ENCODE measurements at regions not wholly inside any gene's neighbourhood (a gene's known extent, or its start where the extent isn't known, plus 50 kb on each side); places are given as distances from the start of the nearest gene placed in this dataset.

GRCh38 chr20:18919996-18920395, 106.4 kb downstream of the SCP2D1 start (continued):
- TF ChIP-seq USF1 (CRISPR knock-in tag; IDR thresholded peaks at IDR 0.05) (no peak), MXD4 (CRISPR knock-in tag; IDR thresholded peaks at IDR 0.05; ENCODE audit: borderline replicate concordance) (no peak), NFATC4 (CRISPR knock-in tag; IDR thresholded peaks at IDR 0.05) (no peak)

GRCh38 chr20:18921291-18921690, 107.7 kb downstream of the SCP2D1 start:
- CTCF ChIA-PET, result interaction anchor here (0.8 kb wide), 1 partner anchor 662 kb away, joined by 4 read pairs; no protein-coding TSS in a partner anchor
- DNase-seq (ENCODE audit: low spot score), result no peak
- Mint-ChIP-seq H3K4me3 (no peak overlapping the region), H3K36me3 (no peaks in the 10 kb centered on the region), H3K4me1 (peaks cover 10% of the 10 kb centered on the region; the same call in 1 of the 2 replicates), H3K9me3 (peaks cover 15% of the 10 kb centered on the region), H3K27ac (no peak overlapping the region), H3K27me3 (ENCODE audit: low read depth) (no peaks in the 10 kb centered on the region; the same call in 1 of the 2 replicates)
- TF ChIP-seq NR3C1 (CRISPR knock-in tag; conservative IDR thresholded peaks at IDR 0.05; ENCODE audit: low read depth), result no peak
- TF ChIP-seq ZNF416 (CRISPR knock-in tag; IDR thresholded peaks at IDR 0.05), result no peak
- no peak for TF ChIP-seq OVOL2 (CRISPR knock-in tag; IDR thresholded peaks at IDR 0.05; ENCODE audit: borderline replicate concordance)
- TF ChIP-seq ARID4B (CRISPR knock-in tag; IDR thresholded peaks at IDR 0.05; ENCODE audit: borderline replicate concordance), result no peak
- no peak for TF ChIP-seq MXD4 (CRISPR knock-in tag; IDR thresholded peaks at IDR 0.05; ENCODE audit: borderline replicate concordance)
- TF ChIP-seq CREB1 (CRISPR knock-in tag; IDR thresholded peaks at IDR 0.05), result no peak
- no peak for TF ChIP-seq AFF4 (CRISPR knock-in tag; IDR thresholded peaks at IDR 0.05; ENCODE audit: borderline replicate concordance)
- TF ChIP-seq FOXP1 (CRISPR knock-in tag; IDR thresholded peaks at IDR 0.05; ENCODE audit: borderline replicate concordance), result no peak
- no peak for TF ChIP-seq E2F1 (CRISPR knock-in tag; IDR thresholded peaks at IDR 0.05)
- TF ChIP-seq MAX (CRISPR knock-in tag; IDR thresholded peaks at IDR 0.05), result no peak
- TF ChIP-seq ATF2 (CRISPR knock-in tag; IDR thresholded peaks at IDR 0.05; ENCODE audit: borderline replicate concordance, low read depth), result no peak
- TF ChIP-seq TEAD4 (CRISPR knock-in tag; IDR thresholded peaks at IDR 0.05), result no peak
- TF ChIP-seq RELA (CRISPR knock-in tag; IDR thresholded peaks at IDR 0.05; ENCODE audit: borderline replicate concordance), result no peak
- POLR2A ChIA-PET, result no interaction called here
- ATAC-seq, result no peak

Data from WTC11 (cell line).